HT-29 (cell line): ENCODE measurements at regions not wholly inside any gene's neighbourhood (a gene's known extent, or its start where the extent isn't known, plus 50 kb on each side); places are given as distances from the start of the nearest gene placed in this dataset.
"Not testable (repeated sequence)": the region's sequence is repeated elsewhere in the genome, so short reads cannot be mapped to it uniquely, and the experiment has no call there.

Experiments used
- DNase-seq: peaks from one replicate; pipeline ENCODE4 v3.0.0-alpha.2; 2015; ENCODE audit warnings: low spot score

DNA sequence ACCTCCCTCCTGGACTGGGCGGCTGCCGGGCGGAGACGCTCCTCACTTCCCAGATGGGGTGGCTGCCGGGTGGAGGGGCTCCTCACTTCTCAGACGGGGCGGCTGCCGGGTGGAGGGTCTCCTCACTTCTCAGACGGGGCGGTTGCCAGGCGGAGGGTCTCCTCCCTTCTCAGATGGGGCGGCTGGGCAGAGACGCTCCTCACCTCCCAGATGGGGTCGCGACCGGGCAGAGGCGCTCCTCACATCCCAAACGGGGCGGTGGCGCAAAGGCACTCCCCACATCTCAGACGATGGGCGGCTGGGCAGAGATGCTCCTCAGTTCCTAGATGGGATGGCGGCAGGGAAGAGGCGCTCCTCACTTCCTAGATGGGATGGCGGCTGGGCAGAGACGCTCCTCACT, 305.5 kb downstream of the SLITRK5 start:
- DNase-seq = not testable (repeated sequence)

DNA sequence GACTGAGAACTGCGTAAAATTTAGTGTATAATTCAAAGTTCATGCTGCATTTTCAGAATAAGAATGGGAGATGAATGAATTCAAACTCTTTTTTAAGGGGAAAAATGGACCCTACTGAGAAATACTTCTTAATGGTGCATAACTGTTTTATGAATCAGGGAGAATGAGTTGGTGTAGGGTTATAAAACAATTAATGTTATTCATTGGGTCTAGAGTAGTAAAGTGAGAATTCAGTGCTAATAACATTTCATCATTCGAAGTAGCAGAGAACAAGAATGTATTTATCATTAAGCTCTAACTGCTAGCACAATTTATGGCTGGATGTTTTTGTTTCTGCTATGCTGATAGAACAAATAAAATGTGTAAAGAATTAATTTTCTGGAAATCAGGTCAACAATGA, 310.2 kb downstream of the SLITRK5 start:
- DNase-seq = no peak

DNA sequence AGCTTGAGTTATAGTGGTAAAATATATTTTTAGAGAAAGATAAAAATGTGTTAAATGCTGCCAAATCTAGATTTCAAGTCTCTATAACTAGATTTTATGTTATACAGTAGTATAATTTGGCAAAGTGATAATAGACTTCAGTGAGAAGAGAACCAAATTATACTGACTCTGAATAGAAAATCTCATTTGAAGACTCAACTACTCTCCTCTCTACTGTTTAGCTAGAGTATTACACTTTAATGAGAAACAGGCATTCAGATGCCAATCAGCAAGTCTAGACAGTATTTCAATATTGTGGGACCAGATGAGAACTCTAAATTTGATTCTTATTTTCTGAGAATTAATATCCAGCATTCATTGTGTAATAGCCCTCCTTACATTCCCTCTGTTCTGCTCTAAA, 311.2 kb downstream of the SLITRK5 start:
- DNase-seq = no peak

DNA sequence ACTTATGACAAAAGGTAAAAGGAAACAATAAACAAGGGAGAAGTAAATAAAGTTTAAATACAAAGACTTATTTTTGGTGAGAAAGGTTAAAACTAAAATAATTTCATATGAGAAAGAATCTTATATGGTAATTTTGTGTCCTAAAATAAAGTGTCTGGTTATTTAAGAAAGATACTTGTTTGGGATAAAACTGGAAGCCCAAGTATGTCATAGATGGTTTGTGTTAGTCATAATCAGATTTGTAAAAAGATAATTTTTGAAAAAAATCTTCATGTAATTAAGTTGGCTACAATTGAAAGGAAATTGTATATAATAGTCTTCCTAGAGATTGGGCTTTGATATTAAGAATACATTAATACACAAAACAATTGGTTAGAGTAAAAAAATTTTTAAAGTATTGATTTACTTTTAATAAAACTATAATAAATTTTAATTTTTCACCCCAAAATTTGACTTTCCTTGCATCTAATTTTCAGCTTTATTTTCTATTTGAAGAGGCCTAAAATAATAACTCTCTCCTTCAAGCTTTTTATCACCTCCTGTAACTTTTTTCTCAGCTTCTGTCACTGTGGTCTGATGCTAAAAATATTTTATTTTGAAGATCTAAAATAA, 315.6 kb downstream of the SLITRK5 start:
- DNase-seq = no peak

DNA sequence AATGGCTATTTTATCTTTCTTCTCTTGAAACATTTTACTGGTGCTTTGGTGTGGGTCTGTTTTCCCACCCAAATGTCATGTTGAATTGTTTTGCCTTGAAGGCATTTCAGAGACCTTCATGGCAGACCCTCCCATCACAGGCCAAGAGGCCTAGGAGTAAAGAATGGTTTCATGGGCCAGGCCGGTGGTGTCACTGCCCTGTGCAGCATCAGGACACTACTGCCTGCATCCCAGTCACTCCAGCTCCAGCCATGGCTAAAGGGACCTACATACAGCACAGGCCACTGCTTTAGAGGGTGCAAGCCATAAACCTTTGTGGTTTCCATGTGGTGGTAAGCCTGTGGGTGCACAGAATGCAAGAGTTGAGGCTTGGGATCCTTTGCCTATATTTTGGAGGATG, 326.9 kb downstream of the SLITRK5 start:
- DNase-seq = no peak

DNA sequence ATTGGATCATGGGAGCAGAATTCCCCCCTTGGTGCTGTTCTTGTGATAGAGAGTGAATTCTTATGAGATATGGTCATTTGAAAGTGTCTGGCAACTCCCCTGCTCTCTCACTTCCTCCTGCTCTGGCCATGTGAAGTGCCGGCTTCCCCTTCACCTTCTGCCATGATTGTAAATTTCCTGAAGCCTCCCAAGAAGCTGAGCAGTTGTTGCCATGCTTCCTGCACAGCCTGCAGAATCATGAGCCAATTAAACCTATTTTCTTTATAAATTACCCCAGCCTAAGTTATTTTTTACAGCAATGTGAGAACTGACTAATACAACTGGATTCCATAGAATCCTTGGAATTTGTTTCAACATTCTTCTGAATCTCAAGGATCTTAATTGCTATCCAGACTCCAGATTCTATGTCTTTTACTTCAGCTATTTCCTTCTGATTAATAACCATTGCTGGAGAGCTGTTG, 328.1 kb downstream of the SLITRK5 start:
- no peak for DNase-seq

DNA sequence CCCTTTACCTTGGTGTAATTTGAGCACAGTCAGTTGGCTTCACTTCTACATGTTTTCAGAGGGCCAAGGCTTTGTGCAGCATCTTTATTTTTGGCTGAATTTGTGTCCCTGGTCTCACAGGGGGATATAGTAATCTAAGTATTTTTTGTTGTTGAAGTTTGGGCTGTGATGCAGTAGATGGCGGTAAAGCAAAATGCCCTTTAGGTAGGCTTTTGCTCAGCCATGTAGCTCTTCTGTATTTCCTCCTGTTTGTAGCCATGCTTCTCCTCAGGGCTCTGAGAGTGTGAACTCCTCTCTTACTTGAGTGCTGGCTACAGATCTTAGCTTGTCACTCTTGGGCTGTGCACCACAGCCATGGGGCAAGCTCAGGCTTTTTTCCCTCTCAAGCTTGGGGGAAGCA, 328.6 kb downstream of the SLITRK5 start:
- DNase-seq = no peak

DNA sequence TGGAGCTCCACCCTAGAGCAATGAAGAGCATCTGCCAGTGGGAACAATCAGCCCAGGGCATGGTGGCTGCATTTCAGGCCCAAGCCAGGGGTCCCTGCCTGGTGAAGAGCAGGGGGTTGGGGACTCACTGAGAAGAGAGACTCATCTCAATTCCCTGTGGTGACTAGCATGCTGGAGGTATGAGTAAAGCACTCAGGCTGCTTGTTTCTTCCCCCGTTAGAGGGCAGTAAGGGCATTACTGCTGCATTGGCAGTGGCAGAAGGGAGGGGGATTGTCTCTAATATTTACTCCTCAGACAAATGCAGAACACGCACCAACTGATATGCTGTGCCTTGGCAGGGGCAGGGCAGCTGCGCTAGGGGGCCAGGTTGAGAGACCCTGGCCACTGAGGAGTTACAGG, 329.1 kb downstream of the SLITRK5 start:
- DNase-seq = no peak

DNA sequence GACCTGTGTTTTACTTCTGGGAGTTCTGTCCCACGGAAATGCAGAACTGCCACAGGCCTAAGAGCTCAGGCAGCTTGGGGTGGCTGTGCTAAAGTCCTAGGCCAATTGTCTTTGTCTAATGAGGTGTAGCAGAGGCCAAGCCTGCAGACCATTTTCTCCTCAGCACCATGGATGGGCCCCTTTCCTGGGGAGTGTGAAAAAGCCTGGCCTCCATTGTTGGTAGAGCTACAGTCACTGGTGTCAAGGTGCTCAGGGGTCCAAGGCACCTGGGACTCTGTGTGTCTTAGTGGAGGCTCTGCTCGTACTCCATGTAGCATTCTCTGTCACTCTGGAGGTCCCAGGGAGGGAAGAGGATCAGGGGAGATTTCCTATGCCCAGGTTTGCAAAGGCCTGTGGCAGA, 329.6 kb downstream of the SLITRK5 start:
- no peak for DNase-seq

DNA sequence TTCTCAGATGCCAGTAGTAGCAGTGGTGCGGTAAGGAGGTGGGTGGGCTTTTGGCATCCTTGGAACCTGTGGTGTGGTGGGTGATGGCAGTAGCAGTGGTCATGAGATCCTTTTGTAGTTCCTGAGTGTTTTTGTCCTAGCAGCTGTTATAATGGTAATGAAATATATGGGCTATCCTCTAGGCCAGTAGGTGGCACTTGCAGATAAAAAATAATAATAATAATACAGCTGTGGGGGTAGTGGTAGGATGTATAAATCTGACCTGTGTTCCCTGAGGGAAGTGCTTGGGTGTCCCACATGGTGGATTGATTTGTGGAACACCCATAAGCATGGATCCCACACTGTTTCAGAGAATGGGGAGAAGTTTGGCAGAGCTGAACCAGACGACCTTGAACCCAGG, 334.0 kb downstream of the SLITRK5 start:
- DNase-seq = no peak

DNA sequence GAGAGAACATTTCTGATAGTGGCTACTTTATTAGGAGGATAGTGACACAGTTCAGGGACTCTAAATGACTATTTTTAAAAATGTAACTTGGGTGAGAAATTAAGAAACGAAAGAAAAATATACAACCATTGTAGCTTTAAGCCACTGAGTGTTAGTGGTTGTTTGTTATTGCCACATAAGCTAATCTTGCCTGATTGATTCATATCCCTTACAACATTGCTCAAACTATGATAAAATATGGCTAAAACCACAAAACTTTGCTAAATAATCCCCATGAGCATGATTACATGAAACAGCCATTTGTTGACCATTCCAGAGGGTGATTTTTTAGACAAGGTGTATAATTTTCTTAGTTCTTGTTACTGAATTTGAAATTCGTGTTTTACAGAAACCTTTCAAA, 343.4 kb downstream of the SLITRK5 start:
- DNase-seq = no peak

DNA sequence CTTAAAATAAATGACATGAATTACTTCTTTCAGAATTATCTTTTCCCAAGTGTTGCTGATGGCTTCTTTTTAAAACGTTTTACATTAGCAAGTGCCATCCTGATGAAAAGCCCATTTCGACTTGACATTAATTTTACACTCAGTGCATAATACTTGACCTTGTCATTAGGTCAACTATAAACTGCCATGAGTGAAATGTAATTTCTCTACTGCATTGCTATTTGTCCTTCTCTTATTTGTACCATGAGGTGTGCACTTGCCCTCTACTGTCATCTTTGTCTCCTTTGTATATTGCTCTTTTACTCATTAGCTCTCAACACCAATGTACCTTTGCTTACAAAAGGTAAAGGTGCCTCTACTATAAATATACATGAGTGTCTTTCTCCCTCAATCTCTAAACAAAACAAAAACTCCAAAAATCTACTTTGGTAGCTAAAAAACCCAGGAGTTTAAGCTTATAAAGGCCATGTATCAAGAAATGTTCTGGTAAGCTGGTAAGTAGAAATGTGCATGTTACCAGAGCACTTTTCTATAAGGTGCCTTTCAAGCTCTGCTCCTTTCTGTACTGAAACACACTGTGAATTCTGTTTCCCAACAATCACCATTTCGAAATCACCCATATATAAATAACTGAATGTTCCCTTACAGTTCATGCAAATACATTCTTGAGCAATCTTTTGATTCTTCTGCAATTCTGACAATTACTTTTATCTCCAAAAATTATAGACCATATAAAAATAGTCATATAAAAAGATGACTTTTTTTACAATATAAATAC, 351.4 kb downstream of the SLITRK5 start:
- DNase-seq = no peak

DNA sequence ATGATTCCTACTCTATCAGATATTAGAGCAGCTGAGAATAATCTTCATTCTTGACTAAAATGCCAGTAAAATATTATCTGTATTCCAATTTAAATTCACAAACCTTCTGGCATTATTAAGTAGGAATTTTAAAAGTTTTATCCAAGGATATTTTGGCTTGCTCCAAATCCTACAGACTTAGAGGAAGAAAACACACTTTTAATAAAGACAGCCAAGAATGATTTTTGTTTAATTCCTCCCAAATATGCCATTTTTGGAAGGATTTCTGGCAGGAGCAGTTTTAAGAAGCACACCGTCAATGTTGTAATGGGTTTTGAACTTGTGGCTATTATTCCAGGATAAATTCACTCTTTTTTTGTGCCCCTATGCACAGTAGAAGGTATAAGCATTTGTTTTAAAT, 355.1 kb downstream of the SLITRK5 start:
- DNase-seq = no peak

DNA sequence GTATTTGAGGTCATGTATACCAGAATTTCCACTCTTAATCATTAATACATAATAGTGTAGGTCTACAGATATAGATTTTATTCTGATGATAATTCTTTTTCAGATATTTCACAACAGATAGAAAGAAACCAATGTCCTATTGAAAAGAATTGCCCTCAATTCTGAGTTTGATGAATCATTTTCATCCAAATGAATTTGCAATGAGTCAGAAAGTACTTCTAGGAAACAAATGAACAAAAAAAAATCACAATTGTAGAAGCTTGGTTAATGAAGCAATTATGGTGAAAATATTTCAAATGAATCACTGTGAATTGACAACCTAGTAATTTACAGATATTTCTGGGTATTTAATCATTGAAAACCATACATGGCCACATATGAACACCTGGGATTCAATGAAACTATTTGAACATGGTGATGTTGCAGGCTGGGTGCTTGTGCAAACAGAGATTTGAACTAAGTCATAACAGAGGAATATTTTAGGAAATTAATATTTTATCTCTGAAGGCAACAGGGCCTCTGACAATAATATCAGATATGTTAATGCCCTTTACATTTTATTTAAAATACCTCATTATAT, 360.9 kb downstream of the SLITRK5 start:
- DNase-seq = no peak

DNA sequence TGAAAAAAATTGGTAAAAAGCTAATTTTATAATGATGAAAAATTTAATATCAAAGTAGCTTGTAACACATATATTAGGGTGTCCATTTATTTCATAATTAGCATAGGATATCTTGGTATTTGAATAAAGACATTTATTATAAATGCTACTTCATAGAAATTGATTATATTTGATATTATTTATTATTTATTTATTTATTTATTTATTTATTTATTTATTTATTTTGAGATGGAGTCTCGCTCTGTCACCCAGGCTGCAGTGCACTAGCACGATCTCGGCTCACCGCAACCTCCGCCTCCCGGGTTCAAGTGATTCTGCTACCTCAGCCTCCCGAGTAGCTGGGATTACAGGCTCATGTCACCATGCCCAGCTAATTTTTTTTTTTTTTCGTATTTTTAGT, 365.0 kb downstream of the SLITRK5 start:
- not testable (repeated sequence) for DNase-seq

DNA sequence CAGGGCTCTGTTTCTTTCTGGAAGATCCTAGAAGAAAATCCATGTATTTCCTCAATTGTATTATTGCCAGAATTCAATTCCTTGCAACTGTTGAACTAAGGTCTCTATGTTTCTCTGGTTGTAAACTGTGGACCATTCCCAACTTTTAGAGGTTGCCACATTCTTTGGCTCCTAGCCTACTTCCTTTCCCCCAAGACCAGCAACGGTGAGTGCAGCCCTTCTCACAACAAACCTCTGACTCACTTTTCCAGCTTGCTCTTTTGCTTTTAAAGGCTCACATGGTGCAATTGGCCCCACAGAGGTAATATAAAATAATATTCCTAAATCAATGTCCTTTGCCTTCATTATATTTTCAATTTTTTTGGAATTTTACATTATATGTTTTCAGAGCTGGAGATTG, 371.3 kb downstream of the SLITRK5 start:
- DNase-seq = no peak

DNA sequence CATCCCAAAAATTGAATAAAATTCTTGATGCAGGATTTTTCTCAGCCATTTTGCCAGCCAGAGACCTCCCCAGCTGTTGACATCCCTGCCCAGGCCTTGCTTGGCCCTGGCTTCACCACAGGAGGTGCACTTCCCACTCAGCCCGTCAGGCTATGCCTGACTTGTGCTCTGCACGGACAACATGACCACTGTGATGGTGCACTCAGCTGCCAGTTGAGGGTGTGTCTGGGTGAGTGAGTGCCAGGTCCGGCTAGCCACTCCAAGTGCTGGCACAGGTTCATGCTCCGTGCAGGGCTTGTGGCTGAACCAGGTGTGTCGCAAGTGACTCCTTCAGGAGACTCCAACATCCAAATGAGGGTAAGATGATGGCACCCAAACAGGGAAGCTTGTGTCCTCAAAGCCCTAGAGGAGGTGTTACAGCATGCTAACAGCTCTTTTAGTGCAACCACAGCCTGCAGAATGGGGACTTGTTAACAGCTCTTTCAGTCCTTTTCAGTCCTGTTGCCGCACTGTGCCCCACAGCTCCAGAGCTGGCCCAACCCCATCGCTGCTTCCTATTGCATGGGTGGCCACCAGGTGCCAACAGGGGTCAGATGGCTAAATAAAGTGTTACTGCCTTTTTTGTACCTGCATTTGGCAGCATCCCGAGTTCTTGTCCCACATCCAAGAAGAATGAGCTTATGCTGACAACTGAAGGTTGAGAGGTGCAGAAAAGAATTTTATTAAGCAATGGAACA, 380.7 kb downstream of the SLITRK5 start:
- DNase-seq = no peak

DNA sequence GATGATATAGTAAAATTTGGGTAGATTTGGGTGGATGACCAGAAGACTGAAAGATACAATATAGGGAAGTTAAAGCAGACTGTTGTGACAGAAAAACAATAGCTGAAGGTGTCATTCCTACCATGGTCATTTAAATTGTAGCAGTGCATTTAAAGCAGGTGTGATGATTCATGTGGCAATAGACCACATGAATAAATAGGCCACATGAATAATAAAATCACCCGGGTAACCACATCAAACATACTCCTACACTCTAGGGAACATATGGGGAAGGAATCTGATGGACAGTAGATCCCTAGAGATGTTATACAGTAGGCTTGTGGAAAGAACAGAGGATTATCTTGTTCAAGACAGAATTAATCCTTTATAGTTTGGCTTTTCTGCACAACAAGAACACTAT, 392.6 kb downstream of the SLITRK5 start:
- no peak for DNase-seq

DNA sequence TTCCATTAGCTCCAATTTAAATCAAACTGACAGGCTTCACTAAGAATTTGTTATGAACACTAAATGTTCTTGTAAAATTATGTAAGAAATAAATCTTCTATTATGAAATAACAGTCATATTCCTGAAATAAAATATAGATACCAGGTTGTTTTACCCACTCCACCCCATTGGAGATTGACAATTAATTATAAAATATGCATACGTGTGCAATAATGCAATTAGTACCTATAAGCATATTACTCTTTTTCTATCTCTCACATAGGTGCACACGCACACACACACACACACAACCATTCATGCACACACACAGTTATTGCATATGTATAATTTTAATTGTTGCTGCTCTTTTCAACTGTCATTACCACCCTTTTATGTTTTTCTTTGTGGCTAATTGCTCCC, 395.7 kb downstream of the SLITRK5 start:
- DNase-seq = no peak

DNA sequence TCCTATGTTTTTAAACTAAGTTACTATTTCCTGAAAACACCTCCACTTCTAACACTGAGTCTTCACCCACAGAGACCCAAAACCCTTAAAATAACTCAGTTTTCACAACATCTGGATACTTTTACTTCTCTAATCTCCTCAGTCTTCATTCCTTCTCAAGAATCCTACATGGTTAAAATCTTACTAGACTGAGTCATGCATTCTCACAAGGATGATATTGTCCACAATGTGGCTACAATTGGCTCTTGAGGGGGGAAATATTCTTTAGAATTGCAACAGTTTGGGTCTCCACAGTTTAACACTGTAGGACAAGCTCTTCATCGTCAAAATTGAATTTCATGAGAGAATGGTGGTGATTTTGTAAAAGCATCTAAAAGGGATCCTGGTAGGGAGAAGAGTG, 397.1 kb downstream of the SLITRK5 start:
- DNase-seq = no peak

DNA sequence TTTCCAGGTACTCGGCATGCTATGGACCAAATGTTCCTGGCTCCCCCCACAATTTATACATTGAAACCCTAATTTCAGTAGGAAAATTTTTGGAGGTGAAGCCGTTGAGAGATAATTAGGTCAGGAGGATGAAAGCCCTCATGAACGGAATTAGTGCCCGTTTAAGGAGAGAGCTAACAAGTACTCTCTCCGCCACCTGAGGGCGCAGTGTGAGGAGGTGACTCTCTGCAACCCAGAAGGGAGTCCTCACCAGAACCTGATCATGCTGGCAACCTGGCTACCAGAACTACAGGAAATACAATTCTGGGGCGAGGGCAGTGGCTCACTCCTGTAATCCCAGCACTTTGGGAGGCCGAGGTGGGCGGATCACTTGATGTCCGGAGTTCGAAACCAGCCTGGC, 397.8 kb downstream of the SLITRK5 start:
- peak; percentile 58 for DNase-seq

DNA sequence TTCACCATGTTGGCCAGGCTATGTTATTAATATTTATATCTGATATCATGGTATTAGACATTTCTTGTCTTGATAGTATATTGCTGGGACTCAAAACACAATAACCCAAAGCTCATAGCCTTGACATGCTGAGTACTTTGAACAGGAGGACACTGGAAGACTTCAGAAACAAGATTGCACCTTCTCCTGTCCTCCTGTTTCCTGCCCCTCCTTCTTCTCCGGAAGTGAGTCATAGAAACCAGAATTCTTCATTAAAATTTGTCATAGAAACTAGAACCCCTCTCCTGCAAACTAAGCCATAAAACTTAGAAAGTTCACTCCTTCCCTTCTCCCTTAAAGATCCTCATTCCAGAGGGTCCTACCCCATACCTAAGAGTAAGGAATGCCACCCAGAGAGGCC, 400.2 kb downstream of the SLITRK5 start:
- no peak for DNase-seq
